A549 (cell line): ENCODE measurements at regions not wholly inside any gene's neighbourhood (a gene's known extent, or its start where the extent isn't known, plus 50 kb on each side); places are given as distances from the start of the nearest gene placed in this dataset.
A peak's percentile ranks its signal among the peaks of the same experiment; 100 is the strongest.

Experiments used
- ATAC-seq, 2 experiments: fragments of 200-7000 bp in 1 of 2; fragments of >200 bp in 1 of 2; cut with Nextera tagmentation in 1 of 2; cut with Tn5 transposase in 1 of 2; 3 replicates each; pipeline versions ENCODE4 v1.8.0 to v1.9.1; 2018 to 2020; ENCODE audit warnings: mild to moderate bottlenecking in 1 of 2, moderate library complexity in 1 of 2
- CTCF ChIA-PET: fragments of 300-600 bp; sonication (Branson Sonifier 250); formaldehyde crosslinking; extraction: SDS; loops from one replicate; lab custom pipeline; 2021; ENCODE audit warnings: antibody characterized with exemption, inconsistent platforms; lab: Yijun Ruan, JAX
- POLR2A ChIA-PET: fragments of 350-600 bp; formaldehyde crosslinking; extraction: SDS; loops from one replicate; lab custom pipeline; 2021; ENCODE audit warnings: antibody characterized with exemption, inconsistent platforms; lab: Yijun Ruan, JAX
- DNase-seq, 2 experiments: peaks; one replicate each; pipeline versions ENCODE4 v3.0.0 to v3.0.0-alpha.2; 2011 to 2016; ENCODE audit warnings: low read depth in 1 of 2, low spot score in 1 of 2
- FAIRE-seq: peaks from 2 replicates; lab custom pipeline; 2011; peaks lifted over from hg19 to GRCh38; lab: Jason Lieb, UNC
- H3K27ac ChIP-seq, 2 experiments: fragments of >200 bp; sonication (Bioruptor Twin); formaldehyde crosslinking; 3 replicates each; pipeline ENCODE4 v1.5.1; 2016 to 2017
- H3K4me1 ChIP-seq: fragments of >200 bp; sonication (Bioruptor Twin); formaldehyde crosslinking; 3 replicates; pipeline ENCODE4 v1.6.1; 2016
- H3K4me2 ChIP-seq: fragments of >200 bp; sonication (Bioruptor Twin); formaldehyde crosslinking; 3 replicates; pipeline ENCODE4 v1.6.1; 2016
- H3K4me3 ChIP-seq: fragments of >200 bp; sonication (Bioruptor Twin); formaldehyde crosslinking; 3 replicates; pipeline ENCODE4 v1.5.1; 2016
- H3K9me3 ChIP-seq: fragments of >200 bp; sonication (Bioruptor Twin); formaldehyde crosslinking; 3 replicates; pipeline ENCODE4 v1.6.1; 2016
- CBX2 ChIP-seq: fragments of 200-600 bp; sonication (generic); IDR thresholded peaks from 2 replicates; pipeline ENCODE4 v1.6.1; 2016; ENCODE audit warnings: low read depth, mild to moderate bottlenecking, borderline replicate concordance
- CBX8 ChIP-seq: fragments of 200-600 bp; sonication (generic); IDR thresholded peaks from 2 replicates; pipeline ENCODE4 v1.6.1; 2016
- EP300 ChIP-seq, 2 experiments: fragments of >200 bp; sonication (Bioruptor Twin); formaldehyde crosslinking; IDR thresholded peaks; 2 replicates in 1 of 2; 3 replicates in 1 of 2; pipeline ENCODE4 v1.6.1; 2016 to 2017
- FOXS1 ChIP-seq: fragments of 250-450 bp; sonication (Bioruptor Pico); IDR thresholded peaks from 2 replicates; pipeline ENCODE4 v1.5.0; 2020; ENCODE audit warnings: mild to moderate bottlenecking, moderate library complexity
- HDAC2 ChIP-seq: fragments of 200-600 bp; sonication (generic); IDR thresholded peaks from 2 replicates; pipeline ENCODE4 v1.6.1; 2016
- HEYL ChIP-seq: fragments of 250-450 bp; sonication (Bioruptor Pico); IDR thresholded peaks from 2 replicates; pipeline ENCODE4 v1.8.0; 2021; ENCODE audit warnings: mild to moderate bottlenecking, moderate library complexity
- HOXB5 ChIP-seq: fragments of 250-450 bp; sonication (Bioruptor Pico); IDR thresholded peaks from 2 replicates; pipeline ENCODE4 v1.5.0; 2020; ENCODE audit warnings: mild to moderate bottlenecking, moderate library complexity
- MAFK ChIP-seq: fragments of 450-650 bp; IDR thresholded peaks from 2 replicates; pipeline ENCODE4 v1.6.1; 2014; ENCODE audit not compliant: partially characterized antibody
- MYC ChIP-seq: IDR thresholded peaks from 2 replicates; pipeline ENCODE4 v1.6.1; 2012; ENCODE audit warnings: mild to moderate bottlenecking, inconsistent platforms, low read length, improper control_type of control experiment, borderline replicate concordance
- POLR2A ChIP-seq: IDR thresholded peaks from 2 replicates; pipeline ENCODE4 v1.6.1; 2012; ENCODE audit warnings: mild to moderate bottlenecking, low read length
- POLR2AphosphoS2 ChIP-seq: conservative IDR thresholded peaks from 2 replicates; pipeline ENCODE4 v1.6.1; 2012; ENCODE audit warnings: low read length, improper control_type of control experiment, inconsistent platforms
- RAD21 ChIP-seq, 2 experiments: fragments of >200 bp in 1 of 2; sonication (Bioruptor Twin) in 1 of 2; formaldehyde crosslinking in 1 of 2; IDR thresholded peaks in 1 of 2; conservative IDR thresholded peaks in 1 of 2; 2 replicates in 1 of 2; 3 replicates in 1 of 2; pipeline ENCODE4 v1.6.1; 2012 to 2018; ENCODE audit warnings: inconsistent platforms in 1 of 2
- RNF2 ChIP-seq: fragments of 200-600 bp; sonication (generic); IDR thresholded peaks from 2 replicates; pipeline ENCODE4 v1.6.1; 2016; ENCODE audit warnings: low read depth, mild to moderate bottlenecking, antibody characterized with exemption, moderate library complexity, borderline replicate concordance
- SMC3 ChIP-seq: fragments of >200 bp; sonication (Bioruptor Twin); formaldehyde crosslinking; IDR thresholded peaks from 3 replicates; pipeline ENCODE4 v1.6.1; 2018; ENCODE audit warnings: inconsistent platforms
- TFCP2L1 ChIP-seq: fragments of 250-450 bp; sonication (Bioruptor Pico); IDR thresholded peaks from 2 replicates; pipeline ENCODE4 v1.5.0; 2021; ENCODE audit warnings: mild to moderate bottlenecking
- WGBS: methylation state at CpG from one replicate; pipeline ENCODE4 v1.1.6; 2017; ENCODE audit errors: missing lambda C conversion rate; 5-methylcytosine and 5-hydroxymethylcytosine counted together
- TF ChIP-seq, protein P1 (sequence below): fragments of 200-600 bp; sonication (generic); IDR thresholded peaks from 2 replicates; pipeline ENCODE4 v1.6.1; 2016; ENCODE audit warnings: antibody characterized with exemption, mild to moderate bottlenecking, moderate library complexity
- TF ChIP-seq, protein P2 (sequence below): fragments of >200 bp; sonication (Bioruptor Twin); formaldehyde crosslinking; IDR thresholded peaks from 2 replicates; pipeline ENCODE4 v1.6.1; 2016
- TF ChIP-seq, protein P3 (sequence below): fragments of >200 bp; sonication (Bioruptor Twin); formaldehyde crosslinking; IDR thresholded peaks from 3 replicates; pipeline ENCODE4 v1.5.1; 2016
- TF ChIP-seq, protein P4 (sequence below): IDR thresholded peaks from 2 replicates; pipeline ENCODE4 v1.6.1; 2012

DNA sequence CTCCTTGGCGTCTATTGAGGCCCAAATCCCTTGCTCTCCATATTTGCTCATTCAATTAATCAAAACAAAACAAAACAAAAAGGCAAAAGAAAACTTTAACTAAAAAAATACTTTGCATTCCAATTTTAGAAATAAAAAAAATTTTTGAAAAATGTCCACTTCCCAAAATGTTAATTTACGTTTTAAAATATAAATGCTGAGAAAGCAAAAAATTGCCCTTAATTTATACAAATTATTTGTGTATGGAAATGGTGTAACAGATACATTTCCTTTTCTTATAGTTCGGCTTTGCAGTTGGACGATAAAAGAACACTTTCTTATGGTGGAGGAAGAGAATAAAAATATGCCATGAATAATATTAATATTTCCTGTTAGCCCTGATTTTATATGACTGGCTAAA, 652.8 kb upstream of the PFKP start:
- DNase-seq (no peak), FAIRE-seq (no peak)
- WGBS, result 2% methylated on average over 4 of the region's 4 CpGs
- H3K9me3 ChIP-seq, result no peaks in the 10 kb centered on the region
- TF ChIP-seq MAFK, result peak; percentile 78
- TF ChIP-seq, protein P1, sequence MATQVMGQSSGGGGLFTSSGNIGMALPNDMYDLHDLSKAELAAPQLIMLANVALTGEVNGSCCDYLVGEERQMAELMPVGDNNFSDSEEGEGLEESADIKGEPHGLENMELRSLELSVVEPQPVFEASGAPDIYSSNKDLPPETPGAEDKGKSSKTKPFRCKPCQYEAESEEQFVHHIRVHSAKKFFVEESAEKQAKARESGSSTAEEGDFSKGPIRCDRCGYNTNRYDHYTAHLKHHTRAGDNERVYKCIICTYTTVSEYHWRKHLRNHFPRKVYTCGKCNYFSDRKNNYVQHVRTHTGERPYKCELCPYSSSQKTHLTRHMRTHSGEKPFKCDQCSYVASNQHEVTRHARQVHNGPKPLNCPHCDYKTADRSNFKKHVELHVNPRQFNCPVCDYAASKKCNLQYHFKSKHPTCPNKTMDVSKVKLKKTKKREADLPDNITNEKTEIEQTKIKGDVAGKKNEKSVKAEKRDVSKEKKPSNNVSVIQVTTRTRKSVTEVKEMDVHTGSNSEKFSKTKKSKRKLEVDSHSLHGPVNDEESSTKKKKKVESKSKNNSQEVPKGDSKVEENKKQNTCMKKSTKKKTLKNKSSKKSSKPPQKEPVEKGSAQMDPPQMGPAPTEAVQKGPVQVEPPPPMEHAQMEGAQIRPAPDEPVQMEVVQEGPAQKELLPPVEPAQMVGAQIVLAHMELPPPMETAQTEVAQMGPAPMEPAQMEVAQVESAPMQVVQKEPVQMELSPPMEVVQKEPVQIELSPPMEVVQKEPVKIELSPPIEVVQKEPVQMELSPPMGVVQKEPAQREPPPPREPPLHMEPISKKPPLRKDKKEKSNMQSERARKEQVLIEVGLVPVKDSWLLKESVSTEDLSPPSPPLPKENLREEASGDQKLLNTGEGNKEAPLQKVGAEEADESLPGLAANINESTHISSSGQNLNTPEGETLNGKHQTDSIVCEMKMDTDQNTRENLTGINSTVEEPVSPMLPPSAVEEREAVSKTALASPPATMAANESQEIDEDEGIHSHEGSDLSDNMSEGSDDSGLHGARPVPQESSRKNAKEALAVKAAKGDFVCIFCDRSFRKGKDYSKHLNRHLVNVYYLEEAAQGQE, result no peak
- TF ChIP-seq, all 56 proteins: peak for 1
- H3K27ac ChIP-seq, result no peak overlapping the region
- no peaks in the 10 kb centered on the region for H3K4me1 ChIP-seq
- no peak overlapping the region for H3K4me3 ChIP-seq
- ChIA-PET POLR2A (no interaction called here), CTCF (no interaction called here)
- H3K4me2 ChIP-seq, result no peak overlapping the region
- no peak for ATAC-seq

DNA sequence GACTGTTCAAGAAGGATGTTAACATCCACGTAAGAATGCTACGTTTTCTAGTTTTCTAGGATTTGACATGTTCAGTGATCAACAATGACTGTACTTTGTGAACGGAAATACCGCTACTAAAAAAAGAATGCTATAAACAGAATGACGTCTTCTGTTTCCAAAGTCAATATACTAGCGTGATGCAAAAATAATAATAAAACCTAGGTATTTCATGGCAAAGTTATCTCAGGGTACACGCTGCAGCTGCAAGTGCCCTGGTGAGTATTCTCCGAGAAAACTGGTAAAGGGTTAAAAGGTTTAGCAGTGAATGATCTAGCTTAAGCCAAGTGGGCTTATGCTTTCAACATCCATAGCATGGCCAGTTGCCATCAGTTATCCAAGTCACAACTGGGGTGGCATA, 653.3 kb upstream of the PFKP start:
- no peak for DNase-seq
- TF ChIP-seq FOXS1 (CRISPR knock-in tag) (no peak), EP300 (IDR thresholded peaks at IDR 0.05) (no peak), HEYL (CRISPR knock-in tag) (no peak), HDAC2 (no peak), POLR2AphosphoS2 (no peak), POLR2A (no peak), SMC3 (no peak), CBX8 (no peak), HOXB5 (CRISPR knock-in tag) (no peak), MYC (no peak), CBX2 (no peak), RNF2 (no peak), RAD21 (conservative IDR thresholded peaks at IDR 0.05 in 1 of 2, IDR thresholded peaks at IDR 0.05 in 1 of 2) (no peak), MAFK (no peak), TFCP2L1 (CRISPR knock-in tag) (no peak)
- TF ChIP-seq, protein P2, sequence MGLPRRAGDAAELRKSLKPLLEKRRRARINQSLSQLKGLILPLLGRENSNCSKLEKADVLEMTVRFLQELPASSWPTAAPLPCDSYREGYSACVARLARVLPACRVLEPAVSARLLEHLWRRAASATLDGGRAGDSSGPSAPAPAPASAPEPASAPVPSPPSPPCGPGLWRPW, result no peak
- TF ChIP-seq, protein P1, result no peak
- TF ChIP-seq, protein P3, sequence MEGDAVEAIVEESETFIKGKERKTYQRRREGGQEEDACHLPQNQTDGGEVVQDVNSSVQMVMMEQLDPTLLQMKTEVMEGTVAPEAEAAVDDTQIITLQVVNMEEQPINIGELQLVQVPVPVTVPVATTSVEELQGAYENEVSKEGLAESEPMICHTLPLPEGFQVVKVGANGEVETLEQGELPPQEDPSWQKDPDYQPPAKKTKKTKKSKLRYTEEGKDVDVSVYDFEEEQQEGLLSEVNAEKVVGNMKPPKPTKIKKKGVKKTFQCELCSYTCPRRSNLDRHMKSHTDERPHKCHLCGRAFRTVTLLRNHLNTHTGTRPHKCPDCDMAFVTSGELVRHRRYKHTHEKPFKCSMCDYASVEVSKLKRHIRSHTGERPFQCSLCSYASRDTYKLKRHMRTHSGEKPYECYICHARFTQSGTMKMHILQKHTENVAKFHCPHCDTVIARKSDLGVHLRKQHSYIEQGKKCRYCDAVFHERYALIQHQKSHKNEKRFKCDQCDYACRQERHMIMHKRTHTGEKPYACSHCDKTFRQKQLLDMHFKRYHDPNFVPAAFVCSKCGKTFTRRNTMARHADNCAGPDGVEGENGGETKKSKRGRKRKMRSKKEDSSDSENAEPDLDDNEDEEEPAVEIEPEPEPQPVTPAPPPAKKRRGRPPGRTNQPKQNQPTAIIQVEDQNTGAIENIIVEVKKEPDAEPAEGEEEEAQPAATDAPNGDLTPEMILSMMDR, result no peak
- TF ChIP-seq, protein P4, sequence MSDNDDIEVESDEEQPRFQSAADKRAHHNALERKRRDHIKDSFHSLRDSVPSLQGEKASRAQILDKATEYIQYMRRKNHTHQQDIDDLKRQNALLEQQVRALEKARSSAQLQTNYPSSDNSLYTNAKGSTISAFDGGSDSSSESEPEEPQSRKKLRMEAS, result no peak
- Histone ChIP-seq H3K4me1 (no peaks in the 10 kb centered on the region), H3K4me2 (no peak overlapping the region), H3K4me3 (no peak overlapping the region), H3K27ac (no peak overlapping the region), H3K9me3 (no peaks in the 10 kb centered on the region)
- ATAC-seq, result no peak
- ChIA-PET CTCF (no interaction called here), POLR2A (no interaction called here)
- 9% methylated on average over 8 of the region's 8 CpGs for WGBS
- FAIRE-seq, result no peak
